KMS-11 (cell line): ENCODE measurements at regions not wholly inside any gene's neighbourhood (a gene's known extent, or its start where the extent isn't known, plus 50 kb on each side); places are given as distances from the start of the nearest gene placed in this dataset.
A peak's percentile ranks its signal among the peaks of the same experiment; 100 is the strongest.

ENCODE experiments used
- H2AFZ ChIP-seq: fragments of 200-600 bp; sonication (generic); 2 replicates; pipeline ENCODE4 v1.6.1; 2016; ENCODE audit warnings: antibody characterized with exemption, mixed run types, low read depth
- H3K27ac ChIP-seq: fragments of 200-600 bp; sonication (generic); 2 replicates; pipeline ENCODE4 v1.6.1; 2016; ENCODE audit warnings: mild to moderate bottlenecking, mixed run types
- H3K27me3 ChIP-seq: fragments of 200-600 bp; sonication (generic); 2 replicates; pipeline ENCODE4 v1.6.1; 2017; ENCODE audit warnings: mild to moderate bottlenecking, low read depth, mixed run types, moderate library complexity; ENCODE audit not compliant: insufficient read depth
- H3K36me3 ChIP-seq: fragments of 200-600 bp; sonication (generic); 2 replicates; pipeline ENCODE4 v1.6.1; 2017; ENCODE audit warnings: mild to moderate bottlenecking, mixed run types; ENCODE audit not compliant: insufficient read depth
- H3K4me1 ChIP-seq: fragments of 200-600 bp; sonication (generic); 2 replicates; pipeline ENCODE4 v1.6.1; 2016; ENCODE audit warnings: mild to moderate bottlenecking, low read depth, mixed run types; ENCODE audit not compliant: poor library complexity, severe bottlenecking
- H3K4me2 ChIP-seq: fragments of 200-600 bp; sonication (generic); 2 replicates; pipeline ENCODE4 v1.7.0; 2016; ENCODE audit warnings: mild to moderate bottlenecking, mixed run types
- H3K4me3 ChIP-seq: fragments of 200-600 bp; sonication (generic); IDR thresholded peaks from 2 replicates; pipeline ENCODE4 v1.6.1; 2017; ENCODE audit warnings: low read depth, low read length, mixed read lengths; ENCODE audit not compliant: insufficient read depth
- H3K79me2 ChIP-seq: fragments of 200-600 bp; sonication (generic); 2 replicates; pipeline ENCODE4 v1.6.1; 2016; ENCODE audit warnings: low read depth, mixed run types; ENCODE audit not compliant: insufficient read depth
- H3K9ac ChIP-seq: fragments of 200-600 bp; sonication (generic); 2 replicates; pipeline ENCODE4 v1.6.1; 2016; ENCODE audit warnings: mild to moderate bottlenecking, mixed run types
- H4K20me1 ChIP-seq: fragments of 200-600 bp; sonication (generic); 2 replicates; pipeline ENCODE4 v1.6.1; 2016; ENCODE audit warnings: mild to moderate bottlenecking, mixed run types; ENCODE audit not compliant: insufficient read depth
- CTCF ChIP-seq: fragments of 200-600 bp; sonication (generic); conservative IDR thresholded peaks from 2 replicates; pipeline ENCODE4 v1.6.1; 2017; ENCODE audit warnings: low read depth, mild to moderate bottlenecking, antibody characterized with exemption, low read length, moderate library complexity, mixed read lengths

DNA sequence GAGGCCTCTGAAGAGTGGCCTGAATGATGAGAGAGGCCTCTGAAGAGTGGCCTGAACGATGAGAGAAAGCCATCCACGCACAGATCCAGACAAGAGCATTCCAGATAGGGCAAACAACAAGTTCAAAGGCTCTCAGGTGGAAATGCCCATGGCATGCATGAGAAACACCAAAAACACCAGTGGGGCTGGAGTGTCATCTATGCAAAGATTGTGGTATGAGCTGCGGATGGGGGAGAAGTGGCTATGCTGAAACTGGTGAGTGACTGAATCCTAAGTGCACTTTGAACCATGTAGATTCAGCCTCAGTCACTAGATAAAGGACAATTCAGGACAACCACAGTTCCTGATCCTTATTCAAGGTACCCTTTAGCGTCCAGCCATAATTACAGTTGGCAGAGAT, 79.4 kb upstream of the GZMB start:
- Histone ChIP-seq H3K4me2 (no peak overlapping the region), H2AFZ (no peak overlapping the region), H4K20me1 (no peaks in the 10 kb centered on the region), H3K9ac (no peak overlapping the region), H3K27ac (no peak overlapping the region), H3K4me3 (no peak overlapping the region), H3K27me3 (no peaks in the 10 kb centered on the region), H3K36me3 (no peaks in the 10 kb centered on the region), H3K4me1 (no peaks in the 10 kb centered on the region), H3K79me2 (no peaks in the 10 kb centered on the region)
- no peak for TF ChIP-seq CTCF

DNA sequence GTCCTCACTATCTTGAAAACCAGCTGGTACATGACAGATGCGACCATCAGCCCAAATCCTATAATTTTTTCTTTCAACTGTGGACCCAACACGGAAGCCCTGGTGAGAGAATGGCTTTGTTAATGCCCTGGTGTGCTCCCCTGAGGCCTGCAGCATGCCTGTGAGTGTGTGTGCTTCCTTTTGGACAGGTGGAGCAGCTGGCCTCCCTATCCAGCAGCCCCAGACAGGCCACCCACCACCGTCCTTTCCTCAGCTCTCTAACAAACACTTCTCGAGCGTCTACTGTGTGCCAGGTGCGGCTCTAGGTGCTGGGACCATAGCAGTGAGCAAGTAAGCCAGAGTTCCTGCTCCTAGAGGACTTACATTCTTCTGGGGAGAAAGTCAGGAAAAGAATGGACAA, 78.9 kb upstream of the GZMB start:
- Histone ChIP-seq H3K9ac (no peak overlapping the region), H3K4me1 (no peaks in the 10 kb centered on the region), H2AFZ (no peak overlapping the region), H3K36me3 (no peaks in the 10 kb centered on the region), H4K20me1 (no peaks in the 10 kb centered on the region), H3K27ac (no peak overlapping the region), H3K27me3 (no peaks in the 10 kb centered on the region), H3K4me3 (no peak overlapping the region), H3K4me2 (no peak overlapping the region), H3K79me2 (no peaks in the 10 kb centered on the region)
- TF ChIP-seq CTCF, result no peak

DNA sequence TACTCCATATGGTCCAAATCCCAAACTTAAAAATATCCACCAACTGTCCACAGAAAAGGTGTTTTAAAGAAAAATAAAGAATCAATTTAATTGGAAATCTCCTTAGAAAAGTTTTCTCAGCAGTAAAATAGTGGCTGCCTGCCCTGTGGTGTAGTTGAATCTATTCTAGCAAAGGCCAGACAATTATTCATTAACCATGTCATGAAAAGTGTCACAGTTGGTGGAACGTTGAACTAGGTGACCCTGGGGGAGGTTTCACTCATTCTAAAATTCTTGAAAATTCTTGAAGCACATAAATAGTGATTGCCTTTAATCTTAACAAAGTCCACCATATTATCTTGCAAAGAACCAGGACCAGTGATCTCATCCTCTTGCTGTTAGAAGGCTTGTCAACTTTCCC, 78.4 kb upstream of the GZMB start:
- H3K27me3 ChIP-seq, result no peaks in the 10 kb centered on the region
- no peak overlapping the region for H3K27ac ChIP-seq
- no peaks in the 10 kb centered on the region for H3K79me2 ChIP-seq
- H3K4me2 ChIP-seq, result no peak overlapping the region
- H3K4me3 ChIP-seq, result no peak overlapping the region
- H3K4me1 ChIP-seq, result no peaks in the 10 kb centered on the region
- no peak for TF ChIP-seq CTCF
- H4K20me1 ChIP-seq, result no peaks in the 10 kb centered on the region
- H3K9ac ChIP-seq, result no peak overlapping the region
- H3K36me3 ChIP-seq, result no peaks in the 10 kb centered on the region
- no peak overlapping the region for H2AFZ ChIP-seq

GRCh38 chr14:24710403-24711112, 76.6 kb upstream of the GZMB start:
- H3K9ac ChIP-seq, result no peak overlapping the region
- H2AFZ ChIP-seq, result no peak overlapping the region
- no peaks in the 10 kb centered on the region for H3K4me1 ChIP-seq
- H3K36me3 ChIP-seq, result no peaks in the 10 kb centered on the region
- no peak overlapping the region for H3K4me2 ChIP-seq
- TF ChIP-seq CTCF, result peak; percentile 74
- no peak overlapping the region for H3K27ac ChIP-seq
- H3K4me3 ChIP-seq, result no peak overlapping the region
- H4K20me1 ChIP-seq, result no peaks in the 10 kb centered on the region
- H3K79me2 ChIP-seq, result no peaks in the 10 kb centered on the region
- no peaks in the 10 kb centered on the region for H3K27me3 ChIP-seq
